Transverse colon (tissue), 4 donors: ENCODE measurements at regions not wholly inside any gene's neighbourhood (a gene's known extent, or its start where the extent isn't known, plus 50 kb on each side); places are given as distances from the start of the nearest gene placed in this dataset.

Source experiments
- CTCF ChIP-seq, 5 experiments: fragments of 200-600 bp in 3 of 5; fragments of 450-650 bp in 2 of 5; sonication (generic) in 3 of 5; IDR thresholded peaks; 1 replicate in 2 of 5; 2 replicates in 3 of 5; pipeline ENCODE4 v1.5.1; 2016 to 2017; ENCODE audit warnings: antibody characterized with exemption in 5 of 5, inconsistent platforms in 3 of 5, mild to moderate bottlenecking in 2 of 5, moderate library complexity in 1 of 5
- EP300 ChIP-seq: sonication (generic); formaldehyde crosslinking; IDR thresholded peaks from one replicate; pipeline ENCODE4 v1.6.1; 2017; ENCODE audit warnings: antibody characterized with exemption, low read depth
- POLR2A ChIP-seq: fragments of 450-650 bp; IDR thresholded peaks from one replicate; pipeline ENCODE4 v1.6.1; 2016; ENCODE audit warnings: antibody characterized with exemption, mild to moderate bottlenecking, moderate library complexity
- POLR2AphosphoS5 ChIP-seq, 3 donors: sonication (generic); formaldehyde crosslinking; IDR thresholded peaks; one replicate each; pipeline ENCODE4 v1.6.1; 2016; ENCODE audit warnings: antibody characterized with exemption in 3 of 3

- no peak for TF ChIP-seq CTCF (IDR thresholded peaks at IDR 0.05)
- TF ChIP-seq EP300: no peak
- no peak for TF ChIP-seq POLR2A
- TF ChIP-seq POLR2AphosphoS5 (IDR thresholded peaks at IDR 0.05): no peak
Measured at GRCh38 chr6:112626468-112627082, 279.4 kb downstream of the RFPL4B start.
